Activated naive CD8-positive, alpha-beta T cell (primary cell): ENCODE measurements at regions not wholly inside any gene's neighbourhood (a gene's known extent, or its start where the extent isn't known, plus 50 kb on each side); places are given as distances from the start of the nearest gene placed in this dataset.
"Not testable (repeated sequence)": the region's sequence is repeated elsewhere in the genome, so short reads cannot be mapped to it uniquely, and the experiment has no call there.

Source experiments
- H3K27ac Mint-ChIP-seq: one replicate; pipeline ENCODE4 v1.8.0; 2021; ENCODE audit warnings: mixed read lengths
- H3K27me3 Mint-ChIP-seq: one replicate; pipeline ENCODE4 v1.8.0; 2021; ENCODE audit warnings: mixed read lengths
- H3K36me3 Mint-ChIP-seq: one replicate; pipeline ENCODE4 v1.8.0; 2021; ENCODE audit warnings: mixed read lengths
- H3K4me1 Mint-ChIP-seq: one replicate; pipeline ENCODE4 v1.8.0; 2021; ENCODE audit warnings: low read depth, mixed read lengths
- H3K4me3 Mint-ChIP-seq: one replicate; pipeline ENCODE4 v1.8.0; 2021; ENCODE audit warnings: mild to moderate bottlenecking, mixed read lengths
- H3K9me3 Mint-ChIP-seq: one replicate; pipeline ENCODE4 v1.8.0; 2021; ENCODE audit warnings: low read depth, mixed read lengths

- not testable (repeated sequence) for H3K27me3 Mint-ChIP-seq, H3K27ac Mint-ChIP-seq, H3K9me3 Mint-ChIP-seq, H3K36me3 Mint-ChIP-seq, H3K4me1 Mint-ChIP-seq, H3K4me3 Mint-ChIP-seq
Observed at GRCh38 chr2:131627777-131628176, 100.1 kb downstream of the CCDC74A start.

GRCh38 chr2:131631648-131632047 is 104.0 kb downstream of the CCDC74A start:
- H3K27me3 Mint-ChIP-seq, H3K36me3 Mint-ChIP-seq, H3K4me3 Mint-ChIP-seq: not testable (repeated sequence)

GRCh38 chr2:131633405-131633804 is 105.7 kb downstream of the CCDC74A start:
- H3K27me3 Mint-ChIP-seq, H3K9me3 Mint-ChIP-seq: not testable (repeated sequence)

More at GRCh38 chr2:131631648-131632047, 104.0 kb downstream of the CCDC74A start:
- H3K4me1 Mint-ChIP-seq, H3K9me3 Mint-ChIP-seq, H3K27ac Mint-ChIP-seq: not testable (repeated sequence)

GRCh38 chr2:131633827-131634695 is 106.4 kb downstream of the CCDC74A start:
- H3K9me3 Mint-ChIP-seq, H3K36me3 Mint-ChIP-seq, H3K4me1 Mint-ChIP-seq, H3K27me3 Mint-ChIP-seq, H3K4me3 Mint-ChIP-seq, H3K27ac Mint-ChIP-seq: not testable (repeated sequence)

More at GRCh38 chr2:131633405-131633804, 105.7 kb downstream of the CCDC74A start:
- not testable (repeated sequence) for H3K4me3 Mint-ChIP-seq, H3K27ac Mint-ChIP-seq, H3K4me1 Mint-ChIP-seq, H3K36me3 Mint-ChIP-seq

GRCh38 chr2:131635611-131636010 is 107.9 kb downstream of the CCDC74A start:
- peaks cover 2% of the 10 kb centered on the region for H3K27me3 Mint-ChIP-seq
- H3K9me3 Mint-ChIP-seq: no peaks in the 10 kb centered on the region
- H3K4me3 Mint-ChIP-seq: no peak overlapping the region
- no peak overlapping the region for H3K27ac Mint-ChIP-seq
- no peaks in the 10 kb centered on the region for H3K36me3 Mint-ChIP-seq
- H3K4me1 Mint-ChIP-seq: no peaks in the 10 kb centered on the region

GRCh38 chr2:131636704-131637308 is 109.1 kb downstream of the CCDC74A start:
- H3K4me1 Mint-ChIP-seq, H3K27me3 Mint-ChIP-seq, H3K36me3 Mint-ChIP-seq, H3K9me3 Mint-ChIP-seq, H3K27ac Mint-ChIP-seq, H3K4me3 Mint-ChIP-seq: not testable (repeated sequence)

GRCh38 chr2:131639001-131639620 is 111.4 kb downstream of the CCDC74A start:
- H3K9me3 Mint-ChIP-seq, H3K4me1 Mint-ChIP-seq, H3K36me3 Mint-ChIP-seq: not testable (repeated sequence)

GRCh38 chr2:131641414-131642206 is 113.9 kb downstream of the CCDC74A start:
- Mint-ChIP-seq H3K27ac (no peak overlapping the region), H3K4me3 (no peak overlapping the region), H3K4me1 (no peaks in the 10 kb centered on the region), H3K27me3 (peaks cover 10% of the 10 kb centered on the region), H3K9me3 (no peaks in the 10 kb centered on the region), H3K36me3 (no peaks in the 10 kb centered on the region)

More at GRCh38 chr2:131639001-131639620, 111.4 kb downstream of the CCDC74A start:
- H3K27me3 Mint-ChIP-seq, H3K27ac Mint-ChIP-seq, H3K4me3 Mint-ChIP-seq: not testable (repeated sequence)

- H3K27ac Mint-ChIP-seq, H3K4me1 Mint-ChIP-seq, H3K36me3 Mint-ChIP-seq, H3K9me3 Mint-ChIP-seq, H3K4me3 Mint-ChIP-seq: not testable (repeated sequence)
- peaks cover 10% of the 10 kb centered on the region for H3K27me3 Mint-ChIP-seq
Observed at GRCh38 chr2:131643180-131643579, 115.5 kb downstream of the CCDC74A start.

- Mint-ChIP-seq H3K4me1 (no peaks in the 10 kb centered on the region), H3K4me3 (no peak overlapping the region), H3K27me3 (peaks cover 14% of the 10 kb centered on the region), H3K9me3 (no peaks in the 10 kb centered on the region), H3K36me3 (no peaks in the 10 kb centered on the region), H3K27ac (no peak overlapping the region)
Observed at GRCh38 chr2:131645177-131645765, 117.6 kb downstream of the CCDC74A start.

- not testable (repeated sequence) for H3K36me3 Mint-ChIP-seq, H3K27ac Mint-ChIP-seq, H3K9me3 Mint-ChIP-seq, H3K4me3 Mint-ChIP-seq, H3K4me1 Mint-ChIP-seq
- peaks cover 14% of the 10 kb centered on the region for H3K27me3 Mint-ChIP-seq
Observed at GRCh38 chr2:131646220-131646619, 118.5 kb downstream of the CCDC74A start.

GRCh38 chr2:131646669-131647297 is 119.1 kb downstream of the CCDC74A start:
- Mint-ChIP-seq H3K27ac (no peak overlapping the region), H3K9me3 (no peaks in the 10 kb centered on the region), H3K4me1 (no peaks in the 10 kb centered on the region), H3K4me3 (no peak overlapping the region), H3K36me3 (no peaks in the 10 kb centered on the region), H3K27me3 (peaks cover 14% of the 10 kb centered on the region)

- not testable (repeated sequence) for H3K9me3 Mint-ChIP-seq, H3K27ac Mint-ChIP-seq, H3K4me3 Mint-ChIP-seq, H3K36me3 Mint-ChIP-seq, H3K4me1 Mint-ChIP-seq
- H3K27me3 Mint-ChIP-seq: peaks cover 13% of the 10 kb centered on the region
Observed at GRCh38 chr2:131648565-131648964, 120.9 kb downstream of the CCDC74A start.

GRCh38 chr2:131652246-131652645 is 124.6 kb downstream of the CCDC74A start:
- not testable (repeated sequence) for H3K36me3 Mint-ChIP-seq, H3K27ac Mint-ChIP-seq, H3K9me3 Mint-ChIP-seq, H3K4me1 Mint-ChIP-seq, H3K4me3 Mint-ChIP-seq
- H3K27me3 Mint-ChIP-seq: peaks cover 12% of the 10 kb centered on the region
